HepG2 (cell line): ENCODE measurements at regions not wholly inside any gene's neighbourhood (a gene's known extent, or its start where the extent isn't known, plus 50 kb on each side); places are given as distances from the start of the nearest gene placed in this dataset.

Experiments used
- ATAC-seq: fragments of 200-7000 bp; cut with Tn5 transposase; 3 replicates; pipeline ENCODE4 v1.9.1; 2020; ENCODE audit warnings: mild to moderate bottlenecking, moderate library complexity
- BruUV-seq: library from RNA; stranded (reverse); fragments of 400-500 nt; replicated peaks from 2 replicates; lab custom pipeline; 2021; lab: Mats Ljungman, UMichigan
- CTCF ChIA-PET: fragments of 300-600 bp; formaldehyde crosslinking; extraction: SDS; loops from one replicate; lab custom pipeline; 2021; ENCODE audit warnings: low total read pairs, inconsistent platforms, low intra/inter-chr PET ratio; lab: Yijun Ruan, JAX
- POLR2A ChIA-PET: fragments of 350-600 bp; sonication (Branson Sonifier 250); formaldehyde crosslinking; loops from one replicate; lab custom pipeline; 2020; ENCODE audit warnings: antibody characterized with exemption, inconsistent platforms; lab: Yijun Ruan, JAX
- DNase-seq: peaks from one replicate; pipeline ENCODE4 v3.0.0-alpha.2; 2015; ENCODE audit warnings: low spot score
- FAIRE-seq: peaks from 3 replicates; lab custom pipeline; 2011; peaks lifted over from hg19 to GRCh38; lab: Jason Lieb, UNC
- H2AFZ ChIP-seq: one replicate; pipeline ENCODE4 v1.6.1; 2011; ENCODE audit warnings: low read length, inconsistent platforms
- H3K27ac ChIP-seq: fragments of 300-600 bp; 3 replicates; pipeline ENCODE4 v1.8.0; 2011; ENCODE audit warnings: mixed run types, mild to moderate bottlenecking, mixed read lengths, low read length, inconsistent platforms; ENCODE audit not compliant: insufficient read depth; ENCODE audit errors: extremely low read length
- H3K27me3 ChIP-seq, 2 experiments: fragments of 200-600 bp in 1 of 2; 2 replicates in 1 of 2; 3 replicates in 1 of 2; pipeline versions ENCODE4 v1.6.0 to v1.8.0; 2011; ENCODE audit warnings: low read length in 2 of 2, mild to moderate bottlenecking in 2 of 2, moderate library complexity in 2 of 2, inconsistent platforms in 1 of 2; ENCODE audit not compliant: insufficient read depth in 2 of 2, control insufficient read depth in 1 of 2
- H3K36me3 ChIP-seq, 2 experiments: fragments of 200-600 bp in 1 of 2; replicated peaks in 1 of 2; 2 replicates in 1 of 2; 3 replicates in 1 of 2; pipeline versions ENCODE4 v1.5.1 to v1.8.0; 2011; ENCODE audit warnings: low read length in 2 of 2, inconsistent platforms in 1 of 2; ENCODE audit not compliant: insufficient read depth in 2 of 2, control insufficient read depth in 1 of 2
- H3K4me1 ChIP-seq: 2 replicates; pipeline ENCODE4 v1.5.1; 2012; ENCODE audit warnings: low read length, inconsistent platforms; ENCODE audit not compliant: insufficient read depth
- H3K4me2 ChIP-seq: 2 replicates; pipeline ENCODE4 v1.6.0; 2011; ENCODE audit warnings: low read depth, low read length, inconsistent platforms
- H3K4me3 ChIP-seq, 3 experiments: fragments of 200-600 bp in 1 of 3; sonication (generic), shearing (Covaris generic) in 1 of 3; replicated peaks in 1 of 3; 2 replicates each; pipeline ENCODE4 v1.5.1; 2011 to 2016; ENCODE audit warnings: low read length in 3 of 3, inconsistent platforms in 2 of 3, low read depth in 2 of 3, mild to moderate bottlenecking in 2 of 3, control low read depth in 1 of 3, mixed read lengths in 1 of 3; ENCODE audit not compliant: insufficient read depth in 1 of 3
- H3K79me2 ChIP-seq: one replicate; pipeline ENCODE4 v1.6.1; 2011; ENCODE audit warnings: low read length, inconsistent platforms; ENCODE audit not compliant: insufficient read depth
- H3K9ac ChIP-seq: 2 replicates; pipeline ENCODE4 v1.6.0; 2011; ENCODE audit warnings: mild to moderate bottlenecking, low read depth, low read length, inconsistent platforms; ENCODE audit not compliant: insufficient read depth
- H3K9me3 ChIP-seq: 2 replicates; pipeline ENCODE4 v1.5.1; 2012; ENCODE audit warnings: mild to moderate bottlenecking, low read length
- H4K20me1 ChIP-seq: 2 replicates; pipeline ENCODE4 v1.6.0; 2011; ENCODE audit warnings: inconsistent platforms, mild to moderate bottlenecking, low read length, moderate library complexity; ENCODE audit not compliant: insufficient read depth
- ARID4A ChIP-seq: sonication (generic); formaldehyde crosslinking; IDR thresholded peaks from 2 replicates; pipeline ENCODE4 v1.5.0; 2020; ENCODE audit warnings: mild to moderate bottlenecking, missing genetic modification reagents, borderline replicate concordance
- GABPA ChIP-seq, 2 experiments: IDR thresholded peaks; 2 replicates each; pipeline ENCODE4 v1.6.1; 2011 to 2016; ENCODE audit warnings: low read depth in 2 of 2, low read length in 1 of 2, missing biosample characterization in 1 of 2, missing genetic modification characterization in 1 of 2
- KDM3A ChIP-seq: IDR thresholded peaks from 2 replicates; pipeline ENCODE4 v1.6.1; 2018; ENCODE audit warnings: low read depth, missing compliant biosample characterization
- TAF15 ChIP-seq: fragments of 200-400 bp; formaldehyde crosslinking; IDR thresholded peaks from one replicate; pipeline ENCODE4 v1.6.1; 2018; ENCODE audit warnings: mild to moderate bottlenecking, low read depth, low read length; ENCODE audit not compliant: poor library complexity, severe bottlenecking
- ZNF703 ChIP-seq: sonication (generic); formaldehyde crosslinking; IDR thresholded peaks from 2 replicates; pipeline ENCODE4 v1.5.1; 2020; ENCODE audit warnings: missing genetic modification reagents, mild to moderate bottlenecking, moderate library complexity, borderline replicate concordance
- ZXDC ChIP-seq: sonication (generic); formaldehyde crosslinking; IDR thresholded peaks from 2 replicates; pipeline ENCODE4 v1.5.0; 2020; ENCODE audit warnings: mild to moderate bottlenecking, missing genetic modification reagents
- whole genome bisulfite sequencing: methylation state at CpG from one replicate; pipeline ENCODE4 v1.1.6; 2017; ENCODE audit warnings: low lambda C conversion rate; 5-methylcytosine and 5-hydroxymethylcytosine counted together
- in situ Hi-C: cut with HindIII; loops from 2 replicates; pipeline ENCODE4 v1.10.0; 2017; ENCODE audit warnings: low pct_unique_long_range_greater_than_20kb; ENCODE audit not compliant: extremely low pct_ligation_motif_present
- intact Hi-C: fragments of 100-400 bp; cut with micrococcal nuclease; formaldehyde crosslinking; loops from one replicate; pipeline ENCODE4 v1.10.0; 2022; ENCODE audit not compliant: unreplicated experiment

DNA sequence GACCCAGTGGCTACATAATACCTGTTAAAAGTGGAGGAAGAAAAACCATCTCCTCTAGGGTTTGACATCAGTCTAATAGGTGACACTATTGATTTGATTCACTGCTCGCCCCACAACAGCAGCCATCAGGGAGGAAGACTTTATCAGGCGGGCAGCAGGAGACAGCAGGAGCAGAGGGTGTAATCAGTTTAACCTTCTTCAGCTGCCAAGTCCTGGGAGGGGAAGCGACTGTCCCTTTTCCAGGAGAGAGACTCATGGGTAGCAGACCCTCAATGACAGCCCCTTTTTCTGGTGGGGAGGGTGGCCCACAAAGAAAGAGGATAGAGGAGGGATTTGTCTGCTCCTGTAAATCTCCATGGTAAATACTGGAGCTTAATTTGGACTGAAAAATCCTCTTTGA is 291.8 kb downstream of the HAPSTR1 start:
- no peak for FAIRE-seq
- Histone ChIP-seq H3K4me3 (no peak overlapping the region), H3K79me2 (no peaks in the 10 kb centered on the region), H4K20me1 (no peaks in the 10 kb centered on the region), H3K27ac (no peak overlapping the region), H2AFZ (no peak overlapping the region), H3K4me2 (no peak overlapping the region), H3K9me3 (peaks cover 16% of the 10 kb centered on the region), H3K27me3 (peaks cover 1 to 3% of the 10 kb centered on the region in 2 experiments; a peak in 1 of 5 replicates), H3K9ac (no peak overlapping the region), H3K4me1 (peaks cover 8% of the 10 kb centered on the region; the same call in 1 of the 2 replicates), H3K36me3 (no peaks in the 10 kb centered on the region)
- no TSS peak for BruUV-seq
- whole genome bisulfite sequencing, result 4% methylated on average over 3 of the region's 3 CpGs
- CTCF ChIA-PET, result no interaction called here
- TF ChIP-seq TAF15 (no peak), ZNF703 (no peak), GABPA (IDR thresholded peaks at IDR 0.05; ENCODE audit: low read depth, low read length) (no peak), GABPA (CRISPR knock-in tag; IDR thresholded peaks at IDR 0.05; ENCODE audit: low read depth) (no peak), KDM3A (no peak), ZXDC (CRISPR knock-in tag) (no peak), ARID4A (CRISPR knock-in tag) (no peak)
- intact Hi-C loops, result no loop called here
- in situ Hi-C loops, result no loop called here
- no peak for ATAC-seq
- POLR2A ChIA-PET, result no interaction called here
- DNase-seq, result no peak
